DOHH2 (cell line): ENCODE measurements at regions not wholly inside any gene's neighbourhood (a gene's known extent, or its start where the extent isn't known, plus 50 kb on each side); places are given as distances from the start of the nearest gene placed in this dataset.

ENCODE experiments used
- H3F3A ChIP-seq: fragments of 200-600 bp; sonication (generic), shearing (Covaris generic); 2 replicates; pipeline ENCODE4 v1.6.0; 2016; ENCODE audit warnings: antibody characterized with exemption, mild to moderate bottlenecking; ENCODE audit not compliant: control insufficient read depth, insufficient read depth
- H3K27ac ChIP-seq: fragments of 200-600 bp; sonication (generic); 2 replicates; pipeline ENCODE4 v1.5.1; 2014; ENCODE audit warnings: low read depth, mild to moderate bottlenecking, low read length, moderate library complexity
- H3K27me3 ChIP-seq: fragments of 200-600 bp; sonication (generic); 2 replicates; pipeline ENCODE4 v1.6.1; 2014; ENCODE audit warnings: mild to moderate bottlenecking, low read length, mixed read lengths; ENCODE audit not compliant: control insufficient read depth
- H3K36me3 ChIP-seq: fragments of 200-600 bp; sonication (generic); 2 replicates; pipeline ENCODE4 v1.6.1; 2014; ENCODE audit warnings: mild to moderate bottlenecking, low read length, moderate library complexity, mixed read lengths; ENCODE audit not compliant: control insufficient read depth
- H3K4me1 ChIP-seq: fragments of 200-600 bp; sonication (generic); 2 replicates; pipeline ENCODE4 v1.6.1; 2014; ENCODE audit warnings: mild to moderate bottlenecking, low read length, mixed read lengths; ENCODE audit not compliant: control insufficient read depth
- H3K4me2 ChIP-seq: fragments of 200-600 bp; sonication (generic); 2 replicates; pipeline ENCODE4 v1.6.0; 2014; ENCODE audit warnings: mild to moderate bottlenecking, low read length, moderate library complexity
- H3K4me3 ChIP-seq: fragments of 200-600 bp; sonication (generic); 2 replicates; pipeline ENCODE4 v1.5.1; 2014; ENCODE audit warnings: mild to moderate bottlenecking, low read length, mixed read lengths
- H3K79me2 ChIP-seq: fragments of 200-600 bp; sonication (generic); 2 replicates; pipeline ENCODE4 v1.6.1; 2014; ENCODE audit warnings: mild to moderate bottlenecking, low read length, mixed read lengths; ENCODE audit not compliant: control insufficient read depth
- H3K9me2 ChIP-seq: fragments of 200-600 bp; sonication (generic); replicated peaks from 2 replicates; pipeline ENCODE4 v1.6.1; 2014; ENCODE audit warnings: mild to moderate bottlenecking, low read length, mixed read lengths; ENCODE audit not compliant: control insufficient read depth
- H3K9me3 ChIP-seq: fragments of 200-600 bp; sonication (generic); 2 replicates; pipeline ENCODE4 v1.6.1; 2014; ENCODE audit warnings: antibody characterized with exemption, low read length, mixed read lengths; ENCODE audit not compliant: control insufficient read depth, insufficient read depth
- H4K20me1 ChIP-seq: fragments of 200-600 bp; sonication (generic); 2 replicates; pipeline ENCODE4 v1.6.0; 2014; ENCODE audit warnings: low read depth, mild to moderate bottlenecking, antibody characterized with exemption, low read length, moderate library complexity; ENCODE audit not compliant: control insufficient read depth, insufficient read depth
- CTCF ChIP-seq: fragments of 200-600 bp; sonication (generic); IDR thresholded peaks from one replicate; pipeline ENCODE4 v1.5.1; 2014; ENCODE audit warnings: antibody characterized with exemption, mild to moderate bottlenecking, low read depth, low read length; ENCODE audit not compliant: poor library complexity, severe bottlenecking
- EZH2phosphoT487 ChIP-seq: fragments of 200-600 bp; sonication (generic); IDR thresholded peaks from 2 replicates; pipeline ENCODE4 v1.6.1; 2017; ENCODE audit warnings: borderline replicate concordance, mild to moderate bottlenecking, antibody characterized with exemption, low read length, moderate library complexity, mixed read lengths

- Histone ChIP-seq H3F3A (no peaks in the 10 kb centered on the region), H4K20me1 (no peaks in the 10 kb centered on the region), H3K79me2 (no peaks in the 10 kb centered on the region), H3K4me1 (no peaks in the 10 kb centered on the region), H3K9me2 (no peaks in the 10 kb centered on the region), H3K4me2 (no peak overlapping the region), H3K4me3 (no peak overlapping the region), H3K9me3 (no peaks in the 10 kb centered on the region), H3K27ac (no peak overlapping the region), H3K27me3 (peaks cover 2% of the 10 kb centered on the region; the same call in 1 of the 2 replicates), H3K36me3 (no peaks in the 10 kb centered on the region)
- no peak for TF ChIP-seq EZH2phosphoT487
- no peak for TF ChIP-seq CTCF
These were observed 76.6 kb upstream of the RHOBTB1 start for GRCh38 chr10:61020420-61021158.

- Histone ChIP-seq H3K4me3 (no peak overlapping the region), H3F3A (no peaks in the 10 kb centered on the region), H3K9me3 (no peaks in the 10 kb centered on the region)
These were observed 74.2 kb upstream of the RHOBTB1 start for GRCh38 chr10:61018146-61018545.

GRCh38 chr10:61016630-61017029 lies 72.6 kb upstream of the RHOBTB1 start:
- no peaks in the 10 kb centered on the region for H3K27me3 ChIP-seq
- no peaks in the 10 kb centered on the region for H3K4me1 ChIP-seq
- H4K20me1 ChIP-seq = no peaks in the 10 kb centered on the region
- no peak overlapping the region for H3K4me3 ChIP-seq
- no peak for TF ChIP-seq CTCF
- TF ChIP-seq EZH2phosphoT487 = no peak
- no peak overlapping the region for H3K4me2 ChIP-seq
- no peak overlapping the region for H3K27ac ChIP-seq
- no peaks in the 10 kb centered on the region for H3K36me3 ChIP-seq
- H3F3A ChIP-seq = no peaks in the 10 kb centered on the region
- H3K79me2 ChIP-seq = no peaks in the 10 kb centered on the region
- H3K9me3 ChIP-seq = no peaks in the 10 kb centered on the region
- H3K9me2 ChIP-seq = no peaks in the 10 kb centered on the region

More at GRCh38 chr10:61018146-61018545, 74.2 kb upstream of the RHOBTB1 start:
- no peaks in the 10 kb centered on the region for H3K9me2 ChIP-seq
- H3K79me2 ChIP-seq = no peaks in the 10 kb centered on the region
- H4K20me1 ChIP-seq = no peaks in the 10 kb centered on the region
- no peaks in the 10 kb centered on the region for H3K27me3 ChIP-seq
- H3K36me3 ChIP-seq = no peaks in the 10 kb centered on the region
- H3K27ac ChIP-seq = no peak overlapping the region
- H3K4me2 ChIP-seq = no peak overlapping the region
- no peak for TF ChIP-seq CTCF
- no peak for TF ChIP-seq EZH2phosphoT487
- no peaks in the 10 kb centered on the region for H3K4me1 ChIP-seq
